Left ventricle myocardium inferior (tissue), 1 donor: ENCODE measurements at regions not wholly inside any gene's neighbourhood (a gene's known extent, or its start where the extent isn't known, plus 50 kb on each side); places are given as distances from the start of the nearest gene placed in this dataset.

Source experiments
- DNase-seq: peaks from one replicate; pipeline ENCODE4 v3.0.0-alpha.2; 2020
- H3K27ac ChIP-seq: fragments of 200-600 bp; replicated peaks from 2 replicates; pipeline ENCODE4 v1.8.0; 2021
- H3K27me3 ChIP-seq: fragments of 200-600 bp; 2 replicates; pipeline ENCODE4 v1.8.0; 2021; ENCODE audit warnings: low read depth
- H3K36me3 ChIP-seq: fragments of 200-600 bp; 2 replicates; pipeline ENCODE4 v1.8.0; 2021
- H3K4me1 ChIP-seq: fragments of 200-600 bp; 2 replicates; pipeline ENCODE4 v1.8.0; 2021
- H3K4me3 ChIP-seq: fragments of 200-600 bp; 2 replicates; pipeline ENCODE4 v1.8.0; 2021; ENCODE audit warnings: mild to moderate bottlenecking, moderate library complexity
- H3K9me3 ChIP-seq: fragments of 200-600 bp; replicated peaks from 2 replicates; pipeline ENCODE4 v1.8.0; 2021
- CTCF ChIP-seq: fragments of 200-600 bp; IDR thresholded peaks from 2 replicates; pipeline ENCODE4 v1.8.0; 2021; ENCODE audit warnings: antibody characterized with exemption, mild to moderate bottlenecking, borderline replicate concordance
- intact Hi-C: fragments of 100-400 bp; cut with micrococcal nuclease; formaldehyde crosslinking; loops from one replicate; pipeline ENCODE4 v1.11.0; 2022
- donor health status: DM: no; HTN: yes; CAD: no; lungs with severe emphysema.

- no peak for TF ChIP-seq CTCF
- Histone ChIP-seq H3K9me3 (no peaks in the 10 kb centered on the region), H3K36me3 (no peaks in the 10 kb centered on the region), H3K4me3 (no peak overlapping the region), H3K27me3 (peaks cover 26% of the 10 kb centered on the region), H3K4me1 (no peaks in the 10 kb centered on the region), H3K27ac (no peak overlapping the region)
- intact Hi-C loops = no loop called here
- no peak for DNase-seq
These were observed 197.1 kb downstream of the HIPK3 start for GRCh38 chr11:33454264-33454663.

- Histone ChIP-seq H3K9me3 (no peaks in the 10 kb centered on the region), H3K4me1 (no peaks in the 10 kb centered on the region), H3K27me3 (peaks cover 26% of the 10 kb centered on the region), H3K36me3 (no peaks in the 10 kb centered on the region), H3K4me3 (no peak overlapping the region), H3K27ac (no peak overlapping the region)
- intact Hi-C loops = no loop called here
- TF ChIP-seq CTCF = no peak
- no peak for DNase-seq
These were observed 195.8 kb downstream of the HIPK3 start for GRCh38 chr11:33452836-33453624.

- no peak overlapping the region for H3K4me3 ChIP-seq
- peaks cover 26% of the 10 kb centered on the region for H3K27me3 ChIP-seq
- no peaks in the 10 kb centered on the region for H3K36me3 ChIP-seq
- intact Hi-C loops = no loop called here
- no peak overlapping the region for H3K27ac ChIP-seq
- TF ChIP-seq CTCF = no peak
- no peaks in the 10 kb centered on the region for H3K9me3 ChIP-seq
- no peaks in the 10 kb centered on the region for H3K4me1 ChIP-seq
- no peak for DNase-seq
These were observed 194.2 kb downstream of the HIPK3 start for GRCh38 chr11:33451364-33451763.

GRCh38 chr11:33449798-33450197, 192.6 kb downstream of the HIPK3 start:
- no peaks in the 10 kb centered on the region for H3K36me3 ChIP-seq

GRCh38 chr11:33448461-33449130, 191.4 kb downstream of the HIPK3 start:
- Histone ChIP-seq H3K36me3 (no peaks in the 10 kb centered on the region), H3K27ac (no peak overlapping the region), H3K4me3 (no peak overlapping the region), H3K27me3 (peaks cover 26% of the 10 kb centered on the region), H3K9me3 (no peaks in the 10 kb centered on the region), H3K4me1 (peaks cover 4% of the 10 kb centered on the region)
- no peak for TF ChIP-seq CTCF
- no peak for DNase-seq
- intact Hi-C loops = no loop called here

More at GRCh38 chr11:33449798-33450197, 192.6 kb downstream of the HIPK3 start:
- H3K4me3 ChIP-seq = no peak overlapping the region
- intact Hi-C loops = no loop called here
- peaks cover 4% of the 10 kb centered on the region for H3K4me1 ChIP-seq
- no peak for TF ChIP-seq CTCF
- H3K9me3 ChIP-seq = no peaks in the 10 kb centered on the region
- H3K27ac ChIP-seq = no peak overlapping the region
- peaks cover 26% of the 10 kb centered on the region for H3K27me3 ChIP-seq
- no peak for DNase-seq
